ENCODE measurements at regions not wholly inside any gene's neighbourhood (a gene's known extent, or its start where the extent isn't known, plus 50 kb on each side); places are given as distances from the start of the nearest gene placed in this dataset.

GRCh38 chr15:38145651-38146111, 107.0 kb upstream of the SPRED1 start:
- TF ChIP-seq, protein P1, sequence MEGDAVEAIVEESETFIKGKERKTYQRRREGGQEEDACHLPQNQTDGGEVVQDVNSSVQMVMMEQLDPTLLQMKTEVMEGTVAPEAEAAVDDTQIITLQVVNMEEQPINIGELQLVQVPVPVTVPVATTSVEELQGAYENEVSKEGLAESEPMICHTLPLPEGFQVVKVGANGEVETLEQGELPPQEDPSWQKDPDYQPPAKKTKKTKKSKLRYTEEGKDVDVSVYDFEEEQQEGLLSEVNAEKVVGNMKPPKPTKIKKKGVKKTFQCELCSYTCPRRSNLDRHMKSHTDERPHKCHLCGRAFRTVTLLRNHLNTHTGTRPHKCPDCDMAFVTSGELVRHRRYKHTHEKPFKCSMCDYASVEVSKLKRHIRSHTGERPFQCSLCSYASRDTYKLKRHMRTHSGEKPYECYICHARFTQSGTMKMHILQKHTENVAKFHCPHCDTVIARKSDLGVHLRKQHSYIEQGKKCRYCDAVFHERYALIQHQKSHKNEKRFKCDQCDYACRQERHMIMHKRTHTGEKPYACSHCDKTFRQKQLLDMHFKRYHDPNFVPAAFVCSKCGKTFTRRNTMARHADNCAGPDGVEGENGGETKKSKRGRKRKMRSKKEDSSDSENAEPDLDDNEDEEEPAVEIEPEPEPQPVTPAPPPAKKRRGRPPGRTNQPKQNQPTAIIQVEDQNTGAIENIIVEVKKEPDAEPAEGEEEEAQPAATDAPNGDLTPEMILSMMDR (IDR thresholded peaks at IDR 0.05) = no peak
- no peak for TF ChIP-seq EZH2 (IDR thresholded peaks at IDR 0.05; ENCODE audit: borderline replicate concordance, insufficient read depth, low read depth, low read length, poor library complexity, severe bottlenecking)
